HT-29 (cell line): ENCODE measurements at regions not wholly inside any gene's neighbourhood (a gene's known extent, or its start where the extent isn't known, plus 50 kb on each side); places are given as distances from the start of the nearest gene placed in this dataset.
A peak's percentile ranks its signal among the peaks of the same experiment; 100 is the strongest.
"Not testable (repeated sequence)": the region's sequence is repeated elsewhere in the genome, so short reads cannot be mapped to it uniquely, and the experiment has no call there.

Source experiments
- DNase-seq: peaks from one replicate; pipeline ENCODE4 v3.0.0-alpha.2; 2015; ENCODE audit warnings: low spot score

DNA sequence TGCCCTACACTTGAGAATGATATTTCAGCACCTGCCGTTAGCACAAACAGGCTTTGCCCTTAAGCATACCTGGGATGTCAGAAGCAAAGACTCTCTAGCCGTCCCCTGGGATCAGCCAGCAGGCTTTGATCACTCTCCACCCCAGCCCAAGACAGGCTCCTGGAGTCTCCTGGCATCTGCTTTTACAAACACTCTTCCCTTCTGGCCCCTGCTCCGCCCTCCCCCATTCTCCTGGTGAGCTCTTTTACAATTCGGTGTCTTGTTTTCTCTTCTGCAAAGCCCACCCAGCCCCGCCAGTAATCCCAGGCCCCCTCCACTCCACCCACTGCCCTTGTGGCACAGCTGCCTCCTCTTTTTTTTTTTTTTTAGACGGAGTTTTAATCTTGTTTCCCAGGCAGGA, 50.4 kb downstream of the KATNIP start:
- DNase-seq, result no peak

- no peak for DNase-seq
These were observed 52.2 kb downstream of the KATNIP start for GRCh38 chr16:27602103-27602502.

DNA sequence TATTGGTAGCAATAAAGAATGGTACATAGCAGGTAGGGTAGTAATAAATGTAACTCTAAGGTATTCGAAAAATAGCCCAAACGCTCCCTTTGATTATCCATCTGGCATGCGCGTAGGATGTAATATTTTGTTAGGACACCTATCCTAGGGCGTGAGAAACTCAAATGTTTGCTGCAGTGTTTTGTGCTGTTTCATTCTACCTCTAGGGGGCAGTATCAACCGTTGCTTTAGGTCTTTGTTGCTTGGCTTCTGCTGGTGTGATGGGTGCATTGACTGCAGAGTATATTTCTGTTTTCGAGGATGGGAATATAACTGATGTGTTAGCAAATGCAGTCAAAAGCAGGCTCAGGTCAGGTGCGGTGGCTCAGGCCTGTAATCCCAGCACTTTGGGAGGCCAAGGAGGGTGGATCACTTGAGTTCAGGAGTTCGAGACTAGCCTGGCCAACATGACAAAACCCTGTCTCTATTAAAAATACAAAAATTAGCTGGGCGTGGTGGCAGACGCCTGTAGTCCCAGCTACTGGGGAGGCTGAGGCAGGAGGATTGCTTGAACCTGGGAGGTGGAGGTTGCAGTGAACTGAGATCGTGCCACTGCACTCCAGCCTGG, 55.7 kb downstream of the KATNIP start:
- peak; percentile 49 for DNase-seq

DNA sequence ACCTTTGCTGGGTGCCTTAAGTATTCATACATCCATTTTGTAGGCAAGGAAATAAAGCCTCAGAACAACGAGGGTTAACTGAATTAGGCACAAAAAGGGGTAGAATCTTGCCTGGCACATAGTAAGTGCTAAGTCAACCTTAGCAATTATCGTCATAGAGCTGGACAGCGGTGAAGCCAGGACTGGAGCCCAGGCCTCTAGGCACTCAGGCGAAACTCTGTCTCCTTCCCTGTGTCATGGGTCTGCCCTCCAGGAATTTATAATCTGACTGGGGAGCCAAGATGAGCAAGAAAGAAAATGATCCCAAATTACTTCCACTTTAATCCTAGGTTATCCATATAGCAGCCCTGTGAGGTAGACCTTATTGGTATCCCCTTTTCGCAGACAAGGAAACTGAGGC, 61.4 kb downstream of the KATNIP start:
- no peak for DNase-seq

DNA sequence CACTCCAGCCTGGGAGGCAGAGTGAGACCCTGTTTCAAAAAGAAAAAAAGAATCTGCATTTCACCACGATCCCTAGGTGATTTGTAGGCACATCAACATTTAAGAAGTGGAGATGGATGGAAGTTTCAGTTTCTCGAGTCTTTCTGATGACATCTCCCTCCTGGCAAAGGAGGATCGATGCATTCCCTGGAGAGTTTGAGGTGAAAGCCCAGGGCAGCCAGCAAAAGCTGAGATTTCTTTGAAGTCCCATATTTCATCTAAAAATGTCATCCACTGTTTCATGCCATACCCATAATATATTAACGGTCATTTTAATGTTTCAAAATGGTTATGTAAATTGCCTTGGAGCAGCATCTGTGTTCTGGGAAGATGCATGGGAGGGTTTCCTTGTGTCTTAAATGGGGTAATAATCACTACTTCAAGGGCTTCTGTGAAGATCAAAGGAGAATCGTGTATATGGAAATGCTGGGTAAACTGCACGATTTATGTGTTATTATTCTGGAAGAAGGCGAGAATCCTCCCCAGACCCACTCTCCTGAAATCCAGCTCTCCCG, 63.4 kb downstream of the KATNIP start:
- DNase-seq, result no peak

DNA sequence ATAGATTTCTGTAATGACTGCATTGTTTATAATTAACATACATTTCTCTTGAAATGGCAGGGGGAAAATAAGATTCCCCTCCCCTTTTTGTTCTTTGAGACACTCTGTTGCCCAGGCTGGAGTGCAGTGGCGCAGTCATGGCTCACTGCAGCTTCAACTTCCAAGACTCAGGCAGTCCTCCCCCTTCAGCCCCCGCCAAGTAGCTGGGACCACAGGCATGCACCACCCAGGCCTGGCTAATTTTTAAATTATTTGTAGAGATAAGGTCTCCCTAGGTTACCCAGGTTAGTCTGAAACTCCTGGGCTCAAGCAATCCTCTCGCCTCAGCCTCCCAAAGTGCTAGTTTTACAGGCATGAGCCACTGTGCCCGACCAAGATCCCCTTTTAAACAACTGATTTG, 67.7 kb downstream of the KATNIP start:
- DNase-seq, result no peak

DNA sequence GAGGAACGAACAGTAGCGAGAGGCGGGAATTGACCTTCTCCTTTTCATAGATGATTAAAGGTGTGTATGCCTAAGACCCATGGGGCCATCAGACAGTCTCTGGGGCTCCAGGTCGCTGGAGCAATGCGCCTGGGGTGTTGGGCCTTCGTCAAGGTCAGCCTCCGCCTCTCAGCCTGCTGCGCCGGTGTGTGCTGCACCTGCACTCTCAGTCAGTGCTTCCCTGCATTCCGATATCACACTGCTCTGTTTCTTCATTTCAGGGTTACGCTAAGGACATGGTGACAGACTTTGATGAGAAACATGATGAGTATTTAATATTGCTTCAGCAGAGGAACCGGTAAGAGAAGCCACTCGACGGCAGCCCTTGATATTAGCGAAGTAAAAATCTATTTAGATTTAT, 68.2 kb downstream of the KATNIP start:
- DNase-seq, result no peak

DNA sequence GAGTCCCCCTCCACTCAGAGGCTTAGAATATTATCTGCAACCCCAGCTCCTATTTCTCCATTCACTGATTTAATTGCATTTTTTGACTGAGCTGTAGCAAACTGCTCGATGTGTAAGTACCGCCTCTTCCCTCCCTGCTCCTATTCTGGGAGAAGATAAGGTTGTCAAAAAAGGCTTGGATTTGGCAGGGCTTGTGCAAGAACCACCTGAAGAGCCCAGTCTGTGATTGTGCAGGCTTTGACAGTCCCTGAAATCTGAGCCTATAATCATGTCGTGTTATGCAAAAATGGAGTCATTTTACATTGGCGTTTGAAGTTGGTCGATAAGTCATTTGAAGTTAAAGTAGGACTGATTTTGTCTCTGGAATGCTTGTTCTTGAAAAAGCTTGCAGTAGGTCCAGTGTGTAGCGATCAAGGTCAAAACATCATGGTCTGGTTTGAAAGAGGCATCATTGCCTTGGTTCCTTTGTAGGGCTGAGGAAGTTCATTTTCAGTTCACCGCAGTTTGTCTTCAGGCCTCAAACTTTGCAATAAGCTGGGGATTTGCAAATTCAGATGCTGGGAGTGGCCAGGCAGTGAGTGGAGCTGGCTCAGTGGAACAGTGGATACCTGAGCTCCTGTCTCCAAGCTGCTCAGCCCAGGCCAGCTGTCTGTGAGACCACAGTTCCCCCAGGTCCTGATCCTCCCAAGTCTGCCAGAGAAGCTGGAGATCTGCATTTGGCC, 68.8 kb downstream of the KATNIP start:
- DNase-seq, result no peak

DNA sequence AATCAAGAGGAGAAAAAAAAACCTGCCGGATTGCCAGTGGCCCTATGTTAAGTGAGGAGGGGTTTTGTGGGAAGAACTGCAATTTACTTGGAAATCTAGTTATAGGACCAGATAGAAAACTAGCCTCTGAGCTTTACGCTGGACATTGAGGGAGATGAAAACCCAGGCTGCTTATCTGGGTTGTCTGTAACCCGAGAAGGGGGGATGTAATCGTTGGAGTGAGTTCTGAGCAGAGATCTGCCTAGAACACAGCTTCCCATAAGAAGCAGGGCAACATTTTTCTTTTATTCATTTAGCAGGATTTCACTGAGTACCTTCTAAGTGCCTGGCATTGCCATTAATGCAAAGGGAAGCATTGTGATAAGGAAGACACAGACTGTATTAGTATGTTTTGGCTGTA, 70.6 kb downstream of the KATNIP start:
- DNase-seq, result no peak

DNA sequence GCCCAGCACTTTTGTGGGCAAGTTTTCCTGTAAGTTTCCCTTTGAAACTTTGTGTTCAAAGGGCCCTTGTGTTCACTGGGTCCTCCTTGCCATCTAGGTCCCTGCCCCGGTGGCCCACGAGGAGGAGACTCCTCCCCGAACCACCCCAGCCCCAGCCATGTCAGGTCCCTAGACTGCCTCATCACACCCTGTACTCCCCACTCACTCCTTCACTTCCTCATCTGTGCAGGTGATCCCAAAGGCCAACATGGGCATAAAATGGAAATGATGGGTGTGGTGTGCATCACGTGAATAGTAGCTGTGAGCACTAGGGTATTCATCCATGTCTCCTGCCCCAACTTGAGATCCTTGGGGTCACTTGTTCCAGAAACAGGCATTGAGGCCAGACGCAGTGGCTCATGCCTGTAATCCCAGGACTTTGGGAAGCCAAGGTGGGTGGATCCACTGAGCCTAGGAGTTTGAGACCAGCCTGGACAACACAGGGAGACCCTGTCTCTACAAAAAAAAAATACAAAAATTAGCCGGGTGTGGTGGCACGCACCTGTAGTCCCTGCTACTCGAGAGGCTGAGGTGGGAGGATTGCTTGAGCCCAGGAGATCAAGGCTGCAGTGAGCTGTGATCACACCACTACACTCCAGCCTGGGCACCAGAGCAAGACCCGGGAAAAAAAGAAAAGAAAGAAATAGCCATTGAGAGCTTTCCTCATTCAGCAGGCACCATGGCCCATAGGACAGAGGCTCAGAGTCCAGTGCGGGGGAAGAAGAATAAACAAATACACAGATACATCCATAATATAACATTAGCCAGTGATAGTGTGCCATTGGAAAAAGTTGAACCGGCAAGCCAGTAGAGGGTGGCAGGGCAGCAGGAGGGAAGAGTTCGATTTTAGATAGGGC, 74.5 kb downstream of the KATNIP start:
- DNase-seq, result no peak

DNA sequence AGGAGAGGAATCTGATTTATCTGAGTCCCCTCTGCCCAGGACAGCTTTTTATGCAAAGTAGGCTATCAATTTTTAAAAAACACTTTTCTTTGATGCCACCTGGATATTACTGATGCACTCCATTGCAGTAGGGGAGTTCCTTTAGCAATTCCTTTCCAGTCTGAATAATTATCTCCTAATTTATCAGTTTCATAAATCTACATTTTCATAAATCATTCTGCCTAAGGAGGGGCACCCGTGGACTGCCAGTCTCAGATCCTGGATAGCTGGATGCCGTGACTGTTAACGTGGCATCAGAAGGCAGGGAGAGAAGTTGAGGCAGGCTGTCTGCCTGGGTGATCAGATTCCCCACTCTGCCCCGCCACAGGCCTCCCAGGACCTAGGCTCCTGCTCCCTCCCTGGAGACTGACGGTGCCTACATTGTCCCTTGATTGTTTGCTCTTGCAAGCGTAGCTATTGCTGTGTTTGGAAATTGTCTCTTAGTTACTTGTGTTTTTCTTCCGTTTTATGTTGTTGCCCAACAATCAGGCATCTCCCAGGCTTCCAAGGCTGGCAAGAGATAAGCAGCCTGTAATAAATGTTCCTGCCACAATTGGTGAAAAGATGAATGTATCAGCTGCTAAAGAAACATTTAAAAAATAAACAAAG, 75.2 kb downstream of the KATNIP start:
- DNase-seq, result peak; percentile 27

DNA sequence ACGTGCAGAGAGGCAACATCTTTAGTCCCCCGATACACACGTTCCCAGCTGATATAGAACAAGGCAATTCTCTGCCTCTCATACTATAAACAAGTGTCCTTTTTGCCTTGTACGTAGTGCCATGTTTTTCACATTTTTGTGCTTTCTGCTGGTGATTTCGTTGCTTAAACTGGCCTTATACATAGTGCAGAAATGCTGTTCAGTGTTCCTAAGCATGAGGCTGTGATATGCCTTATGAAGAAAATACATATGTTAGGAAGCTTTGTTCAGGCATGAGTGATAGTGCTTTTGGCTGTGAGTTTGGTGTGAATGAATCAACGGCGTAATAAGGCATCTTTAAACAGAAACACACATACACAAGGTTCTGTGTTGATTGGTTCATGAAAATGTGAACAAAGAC, 77.2 kb downstream of the KATNIP start:
- DNase-seq, result no peak

GRCh38 chr16:27628241-27628942, 78.4 kb downstream of the KATNIP start:
- DNase-seq, result no peak

GRCh38 chr16:27628943-27629462, 79.1 kb downstream of the KATNIP start:
- DNase-seq, result not testable (repeated sequence)

DNA sequence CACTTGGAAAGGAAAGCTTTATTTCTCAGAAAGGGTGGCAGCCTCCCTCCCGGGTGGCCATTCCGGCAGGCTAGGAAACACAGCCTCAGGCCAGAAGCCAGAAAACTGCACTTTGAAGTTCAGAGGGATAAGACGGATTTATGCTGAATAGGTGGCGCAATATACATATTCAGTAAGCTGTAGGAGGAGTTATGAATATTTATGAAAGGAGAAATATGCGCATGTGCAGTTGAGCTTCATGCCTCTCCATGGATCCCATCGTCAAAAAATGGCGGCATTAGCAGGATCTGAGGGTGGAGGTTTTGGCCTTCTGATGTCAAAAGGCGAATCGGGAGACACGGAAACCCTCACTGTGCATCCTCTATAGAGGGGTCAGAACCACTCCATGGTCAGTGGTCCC, 82.3 kb downstream of the KATNIP start:
- no peak for DNase-seq

DNA sequence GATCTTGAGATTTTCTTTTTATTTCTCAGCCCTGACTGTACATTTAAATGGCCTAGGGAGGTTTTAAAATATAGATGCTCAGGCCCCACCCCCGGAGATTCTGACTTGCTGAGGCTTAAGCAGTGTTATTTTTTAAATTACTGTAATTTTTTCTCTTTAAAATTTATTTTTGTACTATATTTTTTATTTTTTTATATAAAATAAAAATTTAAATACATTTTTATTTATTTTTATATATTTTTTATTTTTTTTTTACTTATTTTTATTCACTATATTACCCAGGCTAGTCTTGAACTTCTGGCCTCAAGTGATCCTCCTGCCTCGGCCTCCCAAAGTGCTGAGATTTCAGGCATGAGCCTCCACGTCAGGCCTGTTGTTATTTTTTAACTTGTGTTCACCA, 83.3 kb downstream of the KATNIP start:
- no peak for DNase-seq

- DNase-seq, result no peak
These were observed 83.8 kb downstream of the KATNIP start for GRCh38 chr16:27633721-27634120.

DNA sequence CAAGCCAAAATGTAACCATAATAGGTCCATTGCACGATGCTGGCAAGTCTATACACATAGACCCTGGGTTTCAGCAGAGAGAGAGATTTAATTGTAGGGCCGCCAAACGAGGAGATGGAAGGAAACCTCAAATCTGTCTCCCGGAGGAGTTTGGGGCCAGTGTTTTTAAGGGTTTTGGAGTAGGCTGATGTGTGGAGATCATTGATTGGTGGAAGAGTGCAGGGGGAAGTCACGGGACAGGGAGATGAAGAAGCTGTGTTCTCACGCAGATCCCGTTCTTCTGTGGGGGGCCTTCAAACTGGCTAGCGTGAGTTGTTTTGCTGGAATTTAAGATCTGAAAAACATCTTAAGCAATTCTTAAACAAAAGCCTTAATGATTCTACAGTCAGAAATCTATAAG, 84.8 kb downstream of the KATNIP start:
- no peak for DNase-seq

GRCh38 chr16:27636453-27637240, 86.7 kb downstream of the KATNIP start:
- no peak for DNase-seq
